Body of pancreas (tissue), 4 donors: ENCODE measurements at regions not wholly inside any gene's neighbourhood (a gene's known extent, or its start where the extent isn't known, plus 50 kb on each side); places are given as distances from the start of the nearest gene placed in this dataset.

Experiments used
- ATAC-seq: fragments of 150-250 bp; one replicate; pipeline ENCODE4 v1.9.1; 2016
- DNase-seq, 4 donors: peaks; one replicate each; pipeline ENCODE4 v3.0.0-alpha.2; 2019
- H3K27ac ChIP-seq, 4 donors: fragments of 200-600 bp; sonication (generic); 1 replicate in 3 of 4; 2 replicates in 1 of 4; pipeline versions ENCODE4 v1.5.1 to v1.6.1; 2016 to 2019; ENCODE audit warnings: mild to moderate bottlenecking in 1 of 4, mixed read lengths in 1 of 4, moderate library complexity in 1 of 4
- H3K27me3 ChIP-seq, 2 donors: fragments of 200-600 bp; sonication (generic); one replicate each; pipeline ENCODE4 v1.6.0; 2016; ENCODE audit warnings: mild to moderate bottlenecking in 1 of 2
- H3K36me3 ChIP-seq, 2 donors: fragments of 200-600 bp; sonication (generic); replicated peaks in 1 of 2; 2 replicates each; pipeline ENCODE4 v1.5.1; 2016; ENCODE audit warnings: low read depth in 2 of 2; ENCODE audit not compliant: insufficient read depth in 1 of 2
- H3K4me1 ChIP-seq: fragments of 200-600 bp; sonication (generic); one replicate; pipeline ENCODE4 v1.6.0; 2016
- H3K4me3 ChIP-seq, 2 donors: fragments of 200-600 bp; sonication (generic); 1 replicate in 1 of 2; 2 replicates in 1 of 2; pipeline ENCODE4 v1.5.1; 2016 to 2019
- H3K9me3 ChIP-seq, 3 donors: fragments of 200-600 bp; sonication (generic); 1 replicate in 2 of 3; 2 replicates in 1 of 3; pipeline ENCODE4 v1.5.1; 2016
- CTCF ChIP-seq, 7 experiments: fragments of 450-650 bp in 4 of 7; fragments of 200-600 bp in 3 of 7; sonication (generic) in 3 of 7; IDR thresholded peaks; one replicate each; pipeline ENCODE4 v1.5.1; 2016 to 2019; ENCODE audit warnings: antibody characterized with exemption in 7 of 7
- POLR2A ChIP-seq, 3 donors: fragments of 450-650 bp; IDR thresholded peaks; one replicate each; pipeline ENCODE4 v1.6.1; 2016; ENCODE audit warnings: antibody characterized with exemption in 3 of 3, mild to moderate bottlenecking in 2 of 3
- WGBS, 2 donors: methylation state at CpG; one replicate each; pipeline ENCODE4 v1.1.5; 2017; 5-methylcytosine and 5-hydroxymethylcytosine counted together
- intact Hi-C: fragments of 100-400 bp; cut with DNase I; formaldehyde crosslinking; loops from one replicate; pipeline ENCODE4 v1.15.1; 2023

GRCh38 chr20:16816192-16816591, 68.0 kb downstream of the OTOR start:
- no peaks in the 10 kb centered on the region for H3K9me3 ChIP-seq
- no peaks in the 10 kb centered on the region for H3K36me3 ChIP-seq
- intact Hi-C loops, result no loop called here
- TF ChIP-seq POLR2A (IDR thresholded peaks at IDR 0.05), result no peak
- no peak for TF ChIP-seq CTCF (IDR thresholded peaks at IDR 0.05)
- no peak overlapping the region for H3K4me3 ChIP-seq
- ATAC-seq (no peak), DNase-seq (no peak)
- H3K27me3 ChIP-seq, result no peaks in the 10 kb centered on the region
- H3K4me1 ChIP-seq, result no peaks in the 10 kb centered on the region
- 46 to 62% methylated on average over 3 of the region's 3 CpGs for WGBS, 2 donors
- H3K27ac ChIP-seq, result no peak overlapping the region

- DNase-seq (no peak), ATAC-seq (no peak)
- H3K9me3 ChIP-seq, result no peaks in the 10 kb centered on the region
- no peak overlapping the region for H3K27ac ChIP-seq
- intact Hi-C loops, result no loop called here
- no peak for TF ChIP-seq POLR2A (IDR thresholded peaks at IDR 0.05)
- TF ChIP-seq CTCF (IDR thresholded peaks at IDR 0.05), result no peak
- H3K27me3 ChIP-seq, result no peaks in the 10 kb centered on the region
- H3K4me1 ChIP-seq, result no peaks in the 10 kb centered on the region
- 53 to 68% methylated on average over 2 of the region's 2 CpGs for WGBS, 2 donors
- no peaks in the 10 kb centered on the region for H3K36me3 ChIP-seq
- H3K4me3 ChIP-seq, result no peak overlapping the region
Observed at GRCh38 chr20:16819483-16819882, 71.3 kb downstream of the OTOR start.

GRCh38 chr20:16821211-16822089, 73.3 kb downstream of the OTOR start:
- DNase-seq, result peak in 2 of 4 donors; percentile 11 to 21
- ATAC-seq, result no peak
- H3K27ac ChIP-seq, result no peak overlapping the region

GRCh38 chr20:16824664-16825063, 76.5 kb downstream of the OTOR start:
- no peaks in the 10 kb centered on the region for H3K36me3 ChIP-seq
- DNase-seq (no peak), ATAC-seq (no peak)
- H3K27ac ChIP-seq, result no peak overlapping the region
- no peak overlapping the region for H3K4me3 ChIP-seq
- no peaks in the 10 kb centered on the region for H3K4me1 ChIP-seq
- 65% methylated on average over 1 of the region's 1 CpG for WGBS, 2 donors
- TF ChIP-seq CTCF (IDR thresholded peaks at IDR 0.05) (no peak), POLR2A (IDR thresholded peaks at IDR 0.05) (no peak)
- H3K27me3 ChIP-seq, result no peaks in the 10 kb centered on the region
- intact Hi-C loops, result no loop called here
- no peaks in the 10 kb centered on the region for H3K9me3 ChIP-seq

More at GRCh38 chr20:16821211-16822089, 73.3 kb downstream of the OTOR start:
- Histone ChIP-seq H3K36me3 (no peaks in the 10 kb centered on the region), H3K27me3 (no peaks in the 10 kb centered on the region), H3K9me3 (no peaks in the 10 kb centered on the region), H3K4me1 (no peaks in the 10 kb centered on the region), H3K4me3 (no peak overlapping the region)
- intact Hi-C loops, result no loop called here
- TF ChIP-seq CTCF (IDR thresholded peaks at IDR 0.05) (peak; percentile 47 to 84 (median 61)), POLR2A (IDR thresholded peaks at IDR 0.05) (no peak)
- 39 to 44% methylated on average over 10 of the region's 10 CpGs for WGBS, 2 donors
